ENCODE measurements at regions not wholly inside any gene's neighbourhood (a gene's known extent, or its start where the extent isn't known, plus 50 kb on each side); places are given as distances from the start of the nearest gene placed in this dataset.

DNA sequence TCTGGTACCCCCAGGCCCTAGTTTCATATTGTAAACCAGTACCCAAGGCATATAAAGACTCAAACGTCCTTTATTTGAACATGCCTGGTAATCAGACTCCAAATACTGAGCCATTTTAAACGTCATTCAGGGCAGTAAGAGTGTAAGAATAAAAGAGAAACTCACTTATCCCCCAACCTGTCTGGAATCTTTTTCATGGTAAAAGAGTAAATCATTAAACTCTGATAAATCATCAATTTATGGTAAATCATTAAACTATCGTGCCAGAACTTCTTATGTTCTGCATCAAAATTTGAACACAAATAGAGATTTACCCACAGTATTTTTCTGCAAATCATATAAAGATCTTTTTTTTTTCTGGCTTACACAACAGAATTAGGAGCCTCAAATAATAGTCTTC lies 734.3 kb upstream of the POT1 start:
- Histone ChIP-seq H3K9me1 (ENCODE audit: control insufficient read depth, extremely low read depth, insufficient read depth, low read length) (no peaks in the 10 kb centered on the region), H3K9ac (ENCODE audit: control insufficient read depth, extremely low read depth, insufficient read depth, low read length) (no peak overlapping the region), H3K4me1 (ENCODE audit: control insufficient read depth, extremely low read depth, insufficient read depth, low read length) (no peaks in the 10 kb centered on the region), H3K9me3 (ENCODE audit: control insufficient read depth, low read depth, low read length) (no peaks in the 10 kb centered on the region), H2AFZ (ENCODE audit: control insufficient read depth, low read length) (no peak overlapping the region), H3K36me3 (ENCODE audit: control insufficient read depth in 2 of 2, extremely low read depth in 1 of 2, insufficient read depth in 2 of 2, low read length in 2 of 2) (no peaks in the 10 kb centered on the region), H3K27ac (ENCODE audit: control insufficient read depth, insufficient read depth, low read length) (no peak overlapping the region), H3K4me2 (ENCODE audit: control insufficient read depth, extremely low read depth, insufficient read depth, low read depth, low read length) (no peak overlapping the region), H4K20me1 (ENCODE audit: control insufficient read depth, extremely low read depth, insufficient read depth, low read length) (no peaks in the 10 kb centered on the region), H3K4me3 (ENCODE audit: control insufficient read depth in 2 of 3, extremely low read depth in 1 of 3, insufficient read depth in 2 of 3, low read depth in 1 of 3, low read length in 3 of 3) (no peak overlapping the region), H3K27me3 (ENCODE audit: control insufficient read depth, extremely low read depth, insufficient read depth, low read length) (no peaks in the 10 kb centered on the region), H3K79me2 (ENCODE audit: control insufficient read depth, insufficient read depth, low read length) (no peaks in the 10 kb centered on the region)
- DNase-seq (ENCODE audit: low read depth, low spot score) (no peak), FAIRE-seq (no peak)
- no peak for TF ChIP-seq EZH2 (IDR thresholded peaks at IDR 0.05; ENCODE audit: low read length)
- TF ChIP-seq, protein P1, sequence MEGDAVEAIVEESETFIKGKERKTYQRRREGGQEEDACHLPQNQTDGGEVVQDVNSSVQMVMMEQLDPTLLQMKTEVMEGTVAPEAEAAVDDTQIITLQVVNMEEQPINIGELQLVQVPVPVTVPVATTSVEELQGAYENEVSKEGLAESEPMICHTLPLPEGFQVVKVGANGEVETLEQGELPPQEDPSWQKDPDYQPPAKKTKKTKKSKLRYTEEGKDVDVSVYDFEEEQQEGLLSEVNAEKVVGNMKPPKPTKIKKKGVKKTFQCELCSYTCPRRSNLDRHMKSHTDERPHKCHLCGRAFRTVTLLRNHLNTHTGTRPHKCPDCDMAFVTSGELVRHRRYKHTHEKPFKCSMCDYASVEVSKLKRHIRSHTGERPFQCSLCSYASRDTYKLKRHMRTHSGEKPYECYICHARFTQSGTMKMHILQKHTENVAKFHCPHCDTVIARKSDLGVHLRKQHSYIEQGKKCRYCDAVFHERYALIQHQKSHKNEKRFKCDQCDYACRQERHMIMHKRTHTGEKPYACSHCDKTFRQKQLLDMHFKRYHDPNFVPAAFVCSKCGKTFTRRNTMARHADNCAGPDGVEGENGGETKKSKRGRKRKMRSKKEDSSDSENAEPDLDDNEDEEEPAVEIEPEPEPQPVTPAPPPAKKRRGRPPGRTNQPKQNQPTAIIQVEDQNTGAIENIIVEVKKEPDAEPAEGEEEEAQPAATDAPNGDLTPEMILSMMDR (optimal IDR thresholded peaks at IDR 0.05 in 1 of 3, IDR thresholded peaks at IDR 0.05 in 1 of 3, conservative IDR thresholded peaks at IDR 0.05 in 1 of 3; ENCODE audit: extremely low read depth in 1 of 3, insufficient read depth in 2 of 3, low read length in 3 of 3) = no peak
- dilution Hi-C loops (cut with MboI; ENCODE audit: extremely low pct_ligation_motif_present, low sequenced_read_pairs) = no loop called here

DNA sequence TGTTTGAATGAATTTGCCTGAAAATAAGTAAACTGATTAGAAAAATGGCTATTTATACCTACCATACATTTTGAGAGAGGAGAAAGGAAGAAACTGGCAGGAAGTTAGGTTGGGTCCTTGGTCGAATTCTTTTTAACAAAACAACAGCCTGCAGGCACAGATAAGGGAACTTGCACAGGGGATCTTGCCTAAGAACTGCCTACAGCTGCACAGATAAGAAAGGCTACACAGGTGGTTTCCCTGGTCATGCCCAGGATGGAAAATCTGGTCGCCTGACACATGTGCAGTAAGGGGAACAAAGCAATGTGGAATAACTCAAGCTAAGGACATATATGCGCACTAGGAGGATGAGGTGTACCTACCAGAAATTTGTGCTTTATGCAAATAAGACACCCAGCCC lies 732.1 kb upstream of the POT1 start:
- TF ChIP-seq, protein P1 (optimal IDR thresholded peaks at IDR 0.05 in 1 of 3, IDR thresholded peaks at IDR 0.05 in 1 of 3, conservative IDR thresholded peaks at IDR 0.05 in 1 of 3; ENCODE audit: extremely low read depth in 1 of 3, insufficient read depth in 2 of 3, low read length in 3 of 3) = no peak
- no peak for TF ChIP-seq EZH2 (IDR thresholded peaks at IDR 0.05; ENCODE audit: low read length)
- DNase-seq (ENCODE audit: low read depth, low spot score) (no peak), FAIRE-seq (no peak)
- no peak overlapping the region for H3K9ac ChIP-seq (ENCODE audit: control insufficient read depth, extremely low read depth, insufficient read depth, low read length)
- H3K36me3 ChIP-seq (ENCODE audit: control insufficient read depth in 2 of 2, extremely low read depth in 1 of 2, insufficient read depth in 2 of 2, low read length in 2 of 2) = no peaks in the 10 kb centered on the region
- no peaks in the 10 kb centered on the region for H4K20me1 ChIP-seq (ENCODE audit: control insufficient read depth, extremely low read depth, insufficient read depth, low read length)
- H3K4me2 ChIP-seq (ENCODE audit: control insufficient read depth, extremely low read depth, insufficient read depth, low read depth, low read length) = no peak overlapping the region
- H3K9me3 ChIP-seq (ENCODE audit: control insufficient read depth, low read depth, low read length) = no peaks in the 10 kb centered on the region
- dilution Hi-C loops (cut with MboI; ENCODE audit: extremely low pct_ligation_motif_present, low sequenced_read_pairs) = no loop called here
- H3K4me3 ChIP-seq (ENCODE audit: control insufficient read depth in 2 of 3, extremely low read depth in 1 of 3, insufficient read depth in 2 of 3, low read depth in 1 of 3, low read length in 3 of 3) = no peak overlapping the region
- no peaks in the 10 kb centered on the region for H3K4me1 ChIP-seq (ENCODE audit: control insufficient read depth, extremely low read depth, insufficient read depth, low read length)
- H3K27me3 ChIP-seq (ENCODE audit: control insufficient read depth, extremely low read depth, insufficient read depth, low read length) = no peaks in the 10 kb centered on the region
- no peaks in the 10 kb centered on the region for H3K79me2 ChIP-seq (ENCODE audit: control insufficient read depth, insufficient read depth, low read length)
- H3K27ac ChIP-seq (ENCODE audit: control insufficient read depth, insufficient read depth, low read length) = no peak overlapping the region
- no peak overlapping the region for H2AFZ ChIP-seq (ENCODE audit: control insufficient read depth, low read length)
- H3K9me1 ChIP-seq (ENCODE audit: control insufficient read depth, extremely low read depth, insufficient read depth, low read length) = no peaks in the 10 kb centered on the region

All from keratinocyte (primary cell).